Astrocyte of the cerebellum (primary cell): ENCODE measurements at regions not wholly inside any gene's neighbourhood (a gene's known extent, or its start where the extent isn't known, plus 50 kb on each side); places are given as distances from the start of the nearest gene placed in this dataset.

Experiments used
- DNase-seq: peaks from one replicate; pipeline ENCODE4 v3.0.0-alpha.2; 2011; ENCODE audit warnings: low read depth
- H3K4me3 ChIP-seq: 2 replicates; pipeline ENCODE4 v1.5.1; 2011; ENCODE audit warnings: mild to moderate bottlenecking, low read depth, low read length, moderate library complexity
- in situ Hi-C: cut with HindIII; loops from 2 replicates; pipeline ENCODE4 v1.10.0; 2017; ENCODE audit warnings: low sequenced_read_pairs
- TF ChIP-seq, protein P1 (sequence below): IDR thresholded peaks from 2 replicates; pipeline ENCODE4 v1.5.1; 2012; ENCODE audit warnings: low read length, low read depth, moderate library complexity, mild to moderate bottlenecking; ENCODE audit errors: missing control alignments

DNA sequence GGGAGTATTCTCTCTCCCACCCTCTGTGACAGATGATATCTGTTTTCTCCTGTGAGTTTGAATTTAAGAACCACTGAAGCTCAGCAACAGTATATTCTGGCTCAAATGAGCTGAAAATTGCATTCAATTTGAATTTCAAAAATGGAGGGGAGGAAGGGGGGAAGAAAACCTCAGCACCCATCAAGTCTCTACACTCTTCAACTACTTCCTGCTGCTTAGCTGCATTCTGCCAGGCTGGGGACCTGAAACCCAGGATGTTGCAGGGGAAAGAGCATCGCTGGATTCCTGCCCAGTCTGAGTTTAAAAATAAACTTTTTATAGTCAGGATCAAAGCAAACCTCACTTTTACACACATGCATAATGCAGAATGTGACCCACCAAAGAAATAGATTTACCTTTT, 214.3 kb upstream of the ESRRG start:
- DNase-seq = no peak
- TF ChIP-seq, protein P1, sequence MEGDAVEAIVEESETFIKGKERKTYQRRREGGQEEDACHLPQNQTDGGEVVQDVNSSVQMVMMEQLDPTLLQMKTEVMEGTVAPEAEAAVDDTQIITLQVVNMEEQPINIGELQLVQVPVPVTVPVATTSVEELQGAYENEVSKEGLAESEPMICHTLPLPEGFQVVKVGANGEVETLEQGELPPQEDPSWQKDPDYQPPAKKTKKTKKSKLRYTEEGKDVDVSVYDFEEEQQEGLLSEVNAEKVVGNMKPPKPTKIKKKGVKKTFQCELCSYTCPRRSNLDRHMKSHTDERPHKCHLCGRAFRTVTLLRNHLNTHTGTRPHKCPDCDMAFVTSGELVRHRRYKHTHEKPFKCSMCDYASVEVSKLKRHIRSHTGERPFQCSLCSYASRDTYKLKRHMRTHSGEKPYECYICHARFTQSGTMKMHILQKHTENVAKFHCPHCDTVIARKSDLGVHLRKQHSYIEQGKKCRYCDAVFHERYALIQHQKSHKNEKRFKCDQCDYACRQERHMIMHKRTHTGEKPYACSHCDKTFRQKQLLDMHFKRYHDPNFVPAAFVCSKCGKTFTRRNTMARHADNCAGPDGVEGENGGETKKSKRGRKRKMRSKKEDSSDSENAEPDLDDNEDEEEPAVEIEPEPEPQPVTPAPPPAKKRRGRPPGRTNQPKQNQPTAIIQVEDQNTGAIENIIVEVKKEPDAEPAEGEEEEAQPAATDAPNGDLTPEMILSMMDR = no peak
- no peak overlapping the region for H3K4me3 ChIP-seq
- in situ Hi-C loops = no loop called here

DNA sequence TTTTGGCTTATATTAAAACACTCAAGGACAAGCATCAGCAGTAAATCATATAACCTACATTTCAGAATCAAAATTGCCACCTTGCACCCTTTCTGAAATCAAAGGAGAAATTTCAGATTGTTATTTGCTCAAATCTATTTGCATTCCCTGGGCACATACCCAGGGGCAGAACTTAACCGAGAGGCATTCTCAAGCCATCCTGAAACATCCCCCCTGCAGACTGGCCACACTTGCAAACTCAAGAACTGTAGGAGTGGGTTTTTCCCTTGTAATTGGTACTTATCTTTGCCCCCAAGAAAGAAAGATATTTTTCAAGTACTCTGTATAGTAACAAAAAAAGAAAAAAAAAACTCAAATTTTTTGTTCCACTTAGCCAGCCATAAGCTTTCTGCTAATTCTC, 213.6 kb upstream of the ESRRG start:
- TF ChIP-seq, protein P1 = no peak
- no peak for DNase-seq
- in situ Hi-C loops = no loop called here
- H3K4me3 ChIP-seq = no peak overlapping the region

DNA sequence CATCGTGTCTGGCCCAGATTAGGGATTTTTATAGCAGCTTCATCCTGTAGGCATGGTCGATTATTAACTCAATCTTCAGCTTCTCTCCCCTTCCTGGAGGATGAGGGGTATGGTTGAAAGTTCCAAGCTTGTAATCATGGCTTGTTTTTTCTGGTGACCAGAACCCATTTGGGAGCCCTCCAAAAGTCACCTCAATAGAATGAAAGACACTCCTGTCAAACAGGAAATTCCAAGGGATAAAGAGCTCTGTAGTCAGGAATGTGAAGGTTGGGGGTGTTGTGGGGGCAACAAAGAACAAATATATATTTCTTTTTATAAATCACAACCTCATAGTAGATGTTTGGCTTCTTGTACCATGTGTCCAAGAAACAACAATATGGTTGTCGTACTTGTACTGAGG, 212.7 kb upstream of the ESRRG start:
- H3K4me3 ChIP-seq = no peak overlapping the region
- in situ Hi-C loops = no loop called here
- peak; percentile 1 for DNase-seq
- TF ChIP-seq, protein P1 = no peak

DNA sequence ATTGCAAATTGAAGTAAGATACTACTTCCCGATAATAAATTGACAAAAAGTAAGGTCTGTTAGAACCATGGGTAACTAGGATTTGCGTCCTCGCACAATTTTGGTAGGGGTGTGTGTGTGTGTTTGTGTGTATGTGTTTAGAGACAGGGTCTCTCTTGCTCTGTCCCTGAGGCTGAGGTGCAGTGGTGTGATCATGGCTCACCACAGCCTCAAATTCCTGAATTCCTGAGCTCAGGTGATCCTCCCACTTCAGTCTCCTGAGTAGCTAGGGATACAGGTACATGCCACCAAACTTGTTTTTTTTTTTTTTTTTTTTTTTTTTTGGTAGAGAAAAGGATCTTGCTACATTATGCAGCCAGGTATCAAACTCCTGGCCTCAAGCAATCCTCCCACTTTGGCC, 209.2 kb upstream of the ESRRG start:
- H3K4me3 ChIP-seq = no peak overlapping the region
- TF ChIP-seq, protein P1 = no peak
- no peak for DNase-seq
- in situ Hi-C loops = no loop called here

GRCh38 chr1:216929870-216930582, 206.8 kb upstream of the ESRRG start:
- TF ChIP-seq, protein P1 = no peak
- in situ Hi-C loops = no loop called here
- peak; percentile 8 for DNase-seq

GRCh38 chr1:216927633-216928032, 204.4 kb upstream of the ESRRG start:
- no peak overlapping the region for H3K4me3 ChIP-seq
- in situ Hi-C loops = no loop called here
- TF ChIP-seq, protein P1 = no peak
- no peak for DNase-seq

More at GRCh38 chr1:216929870-216930582, 206.8 kb upstream of the ESRRG start:
- H3K4me3 ChIP-seq = no peak overlapping the region
